ENCODE measurements at regions not wholly inside any gene's neighbourhood (a gene's known extent, or its start where the extent isn't known, plus 50 kb on each side); places are given as distances from the start of the nearest gene placed in this dataset.

DNA sequence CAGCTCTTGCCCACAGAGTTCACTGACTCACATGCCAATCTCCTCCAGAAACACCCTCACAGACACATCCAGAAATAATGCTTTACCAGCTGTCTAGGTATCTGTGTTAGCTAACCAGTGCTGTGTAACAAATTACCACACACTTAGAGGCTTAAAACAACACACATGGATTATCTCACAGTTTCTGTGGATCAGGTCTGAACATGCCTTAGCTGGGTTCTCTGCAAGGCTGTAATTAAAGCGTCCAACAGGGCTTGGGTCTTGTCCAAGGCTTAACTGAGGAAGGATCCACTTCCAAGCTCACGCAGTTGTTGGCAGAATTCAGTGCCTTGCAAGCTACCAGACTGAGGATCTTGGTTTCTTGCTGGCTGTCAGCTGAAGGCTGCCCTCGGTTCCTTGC lies 92.5 kb upstream of the RGS4 start:
- TF ChIP-seq, protein P1, sequence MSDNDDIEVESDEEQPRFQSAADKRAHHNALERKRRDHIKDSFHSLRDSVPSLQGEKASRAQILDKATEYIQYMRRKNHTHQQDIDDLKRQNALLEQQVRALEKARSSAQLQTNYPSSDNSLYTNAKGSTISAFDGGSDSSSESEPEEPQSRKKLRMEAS (IDR thresholded peaks at IDR 0.05; ENCODE audit: low read depth, low read length) = no peak
- TF ChIP-seq POLR2A (IDR thresholded peaks at IDR 0.05; ENCODE audit: extremely low read depth, insufficient read length) (no peak), MYC (IDR thresholded peaks at IDR 0.05; ENCODE audit: low read depth, low read length) (no peak)
- TF ChIP-seq, protein P2, sequence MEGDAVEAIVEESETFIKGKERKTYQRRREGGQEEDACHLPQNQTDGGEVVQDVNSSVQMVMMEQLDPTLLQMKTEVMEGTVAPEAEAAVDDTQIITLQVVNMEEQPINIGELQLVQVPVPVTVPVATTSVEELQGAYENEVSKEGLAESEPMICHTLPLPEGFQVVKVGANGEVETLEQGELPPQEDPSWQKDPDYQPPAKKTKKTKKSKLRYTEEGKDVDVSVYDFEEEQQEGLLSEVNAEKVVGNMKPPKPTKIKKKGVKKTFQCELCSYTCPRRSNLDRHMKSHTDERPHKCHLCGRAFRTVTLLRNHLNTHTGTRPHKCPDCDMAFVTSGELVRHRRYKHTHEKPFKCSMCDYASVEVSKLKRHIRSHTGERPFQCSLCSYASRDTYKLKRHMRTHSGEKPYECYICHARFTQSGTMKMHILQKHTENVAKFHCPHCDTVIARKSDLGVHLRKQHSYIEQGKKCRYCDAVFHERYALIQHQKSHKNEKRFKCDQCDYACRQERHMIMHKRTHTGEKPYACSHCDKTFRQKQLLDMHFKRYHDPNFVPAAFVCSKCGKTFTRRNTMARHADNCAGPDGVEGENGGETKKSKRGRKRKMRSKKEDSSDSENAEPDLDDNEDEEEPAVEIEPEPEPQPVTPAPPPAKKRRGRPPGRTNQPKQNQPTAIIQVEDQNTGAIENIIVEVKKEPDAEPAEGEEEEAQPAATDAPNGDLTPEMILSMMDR (IDR thresholded peaks at IDR 0.05; ENCODE audit: low read depth, low read length) = no peak

All from NB4 (cell line).